ENCODE measurements at regions not wholly inside any gene's neighbourhood (a gene's known extent, or its start where the extent isn't known, plus 50 kb on each side); places are given as distances from the start of the nearest gene placed in this dataset.

GRCh38 chr4:58566260-58566659 is 1456.1 kb upstream of the IGFBP7 start:
- peaks cover 2% of the 10 kb centered on the region for H3K9me3 ChIP-seq (replicated peaks; ENCODE audit: control insufficient read depth, insufficient read depth, low read length)
- H4K20me1 ChIP-seq (replicated peaks; ENCODE audit: control insufficient read depth, extremely low read depth, insufficient read depth, low read length) = no peaks in the 10 kb centered on the region
- no peaks in the 10 kb centered on the region for H3K4me1 ChIP-seq (ENCODE audit: control insufficient read depth, extremely low read depth, insufficient read depth, low read length)
- CTCF ChIA-PET = no interaction called here
- no peak overlapping the region for H2AFZ ChIP-seq (ENCODE audit: low read depth, low read length)
- POLR2A ChIA-PET = no interaction called here
- no peak overlapping the region for H3K9ac ChIP-seq (replicated peaks; ENCODE audit: extremely low read depth, insufficient read depth, low read length)
- H3K4me3 ChIP-seq (replicated peaks in 1 of 3; ENCODE audit: insufficient read depth in 1 of 3, low read depth in 1 of 3, low read length in 3 of 3) = no peak overlapping the region
- H3K79me2 ChIP-seq (ENCODE audit: control insufficient read depth, insufficient read depth, low read length) = no peaks in the 10 kb centered on the region
- BruUV-seq (replicated peaks) = no TSS peak
- dilution Hi-C loops (cut with MboI; ENCODE audit: extremely low pct_ligation_motif_present, low sequenced_read_pairs) (no loop called here), intact Hi-C loops (cut with micrococcal nuclease) (no loop called here)
- H3K27ac ChIP-seq (ENCODE audit: insufficient read depth, low read depth, low read length) = no peak overlapping the region
- TF ChIP-seq POLR2A (IDR thresholded peaks at IDR 0.05; ENCODE audit: low read depth, low read length) = no peak
- no peaks in the 10 kb centered on the region for H3K36me3 ChIP-seq (ENCODE audit: control insufficient read depth in 2 of 2, extremely low read depth in 1 of 2, insufficient read depth in 2 of 2, low read length in 2 of 2)
- no peak overlapping the region for H3K4me2 ChIP-seq (ENCODE audit: insufficient read depth, low read length)
- H3K9me1 ChIP-seq (replicated peaks; ENCODE audit: control insufficient read depth, extremely low read depth, insufficient read depth, low read length) = no peaks in the 10 kb centered on the region
- FAIRE-seq (no peak), DNase-seq (ENCODE audit: low read depth, low spot score) (no peak)
- H3K27me3 ChIP-seq (ENCODE audit: control insufficient read depth in 2 of 2, insufficient read depth in 2 of 2, low read length in 2 of 2) = no peaks in the 10 kb centered on the region

DNA sequence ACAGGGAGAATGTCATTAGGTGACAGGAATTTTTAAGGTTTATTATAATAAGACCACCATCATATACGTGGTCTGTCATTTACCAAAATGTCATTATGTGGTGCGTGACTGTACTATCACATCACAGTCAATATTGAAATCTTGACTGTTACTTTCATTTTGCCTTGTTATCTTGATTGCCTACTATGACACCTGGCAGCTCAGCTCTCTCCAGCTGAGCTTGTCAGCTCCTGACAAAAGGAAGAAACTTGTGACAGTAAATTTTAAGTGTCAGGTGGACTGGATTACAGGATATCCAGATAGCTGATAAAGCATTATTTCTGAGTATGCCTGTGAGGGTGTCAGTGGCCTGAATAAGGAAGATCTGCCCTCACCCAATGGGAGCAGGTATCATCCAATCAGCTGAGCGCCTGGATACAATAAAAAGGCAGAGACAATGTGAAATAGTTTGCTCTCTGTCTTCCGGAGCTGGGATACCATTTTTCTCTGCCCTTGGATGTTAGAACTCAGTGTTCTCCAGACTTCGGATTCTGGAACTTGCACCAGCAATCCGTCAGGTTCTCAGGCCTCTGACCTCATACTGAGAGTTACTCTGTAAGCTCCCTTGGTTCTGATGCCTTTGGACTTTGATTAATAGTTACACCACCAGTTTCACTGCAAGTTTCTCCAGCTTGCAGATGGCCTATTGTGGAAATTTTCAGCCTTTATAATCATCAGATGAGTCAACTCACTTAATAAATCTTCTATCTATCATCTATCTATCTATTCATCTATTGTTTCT is 1454.7 kb upstream of the IGFBP7 start:
- intact Hi-C loops (cut with micrococcal nuclease) (no loop called here), dilution Hi-C loops (cut with MboI; ENCODE audit: extremely low pct_ligation_motif_present, low sequenced_read_pairs) (no loop called here)
- POLR2A ChIA-PET = no interaction called here
- BruUV-seq (replicated peaks) = no TSS peak
- Histone ChIP-seq H3K4me3 (replicated peaks in 1 of 3; ENCODE audit: insufficient read depth in 1 of 3, low read depth in 1 of 3, low read length in 3 of 3) (no peak overlapping the region), H3K36me3 (ENCODE audit: control insufficient read depth in 2 of 2, extremely low read depth in 1 of 2, insufficient read depth in 2 of 2, low read length in 2 of 2) (no peaks in the 10 kb centered on the region), H2AFZ (ENCODE audit: low read depth, low read length) (no peak overlapping the region), H3K79me2 (ENCODE audit: control insufficient read depth, insufficient read depth, low read length) (no peaks in the 10 kb centered on the region), H3K4me2 (ENCODE audit: insufficient read depth, low read length) (no peak overlapping the region), H3K9me3 (replicated peaks; ENCODE audit: control insufficient read depth, insufficient read depth, low read length) (peaks cover 2% of the 10 kb centered on the region), H3K4me1 (ENCODE audit: control insufficient read depth, extremely low read depth, insufficient read depth, low read length) (no peaks in the 10 kb centered on the region), H3K9me1 (replicated peaks; ENCODE audit: control insufficient read depth, extremely low read depth, insufficient read depth, low read length) (no peaks in the 10 kb centered on the region), H3K27ac (ENCODE audit: insufficient read depth, low read depth, low read length) (no peak overlapping the region), H4K20me1 (replicated peaks; ENCODE audit: control insufficient read depth, extremely low read depth, insufficient read depth, low read length) (no peaks in the 10 kb centered on the region), H3K27me3 (ENCODE audit: control insufficient read depth in 2 of 2, insufficient read depth in 2 of 2, low read length in 2 of 2) (no peaks in the 10 kb centered on the region), H3K9ac (replicated peaks; ENCODE audit: extremely low read depth, insufficient read depth, low read length) (no peak overlapping the region)
- CTCF ChIA-PET = no interaction called here
- no peak for FAIRE-seq
- no peak for TF ChIP-seq CTCF (IDR thresholded peaks at IDR 0.05; ENCODE audit: extremely low read depth in 1 of 2, insufficient read depth in 1 of 2, low read depth in 1 of 2, low read length in 2 of 2)
- TF ChIP-seq, protein P1, sequence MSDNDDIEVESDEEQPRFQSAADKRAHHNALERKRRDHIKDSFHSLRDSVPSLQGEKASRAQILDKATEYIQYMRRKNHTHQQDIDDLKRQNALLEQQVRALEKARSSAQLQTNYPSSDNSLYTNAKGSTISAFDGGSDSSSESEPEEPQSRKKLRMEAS (IDR thresholded peaks at IDR 0.05; ENCODE audit: insufficient read depth, insufficient read length) = no peak
- DNase-seq (ENCODE audit: low read depth, low spot score) = no peak

Data from endothelial cell of umbilical vein (primary cell).